ENCODE measurements at regions not wholly inside any gene's neighbourhood (a gene's known extent, or its start where the extent isn't known, plus 50 kb on each side); places are given as distances from the start of the nearest gene placed in this dataset.
"Not testable (repeated sequence)": the region's sequence is repeated elsewhere in the genome, so short reads cannot be mapped to it uniquely, and the experiment has no call there.

GRCh38 chr5:145450286-145450885, 384.8 kb downstream of the PRELID2 start:
- no peak overlapping the region for H3K4me3 ChIP-seq (ENCODE audit: low read depth, low read length)
- TF ChIP-seq CTCF (IDR thresholded peaks at IDR 0.05; ENCODE audit: low read depth, low read length, missing control alignments), result no peak
- in situ Hi-C loops (cut with HindIII; ENCODE audit: low pct_ligation_motif_present, low sequenced_read_pairs), result no loop called here
- H3K27me3 ChIP-seq (replicated peaks), result no peaks in the 10 kb centered on the region
- H3K36me3 ChIP-seq (replicated peaks), result no peaks in the 10 kb centered on the region
- no peak overlapping the region for H3K27ac ChIP-seq
- DNase-seq, result no peak

- TF ChIP-seq CTCF (IDR thresholded peaks at IDR 0.05; ENCODE audit: low read depth, low read length, missing control alignments), result no peak
- H3K36me3 ChIP-seq (replicated peaks), result no peaks in the 10 kb centered on the region
- in situ Hi-C loops (cut with HindIII; ENCODE audit: low pct_ligation_motif_present, low sequenced_read_pairs), result no loop called here
Measured at GRCh38 chr5:145449794-145450193, 385.3 kb downstream of the PRELID2 start.

GRCh38 chr5:145446875-145447274, 388.3 kb downstream of the PRELID2 start:
- H3K27me3 ChIP-seq (replicated peaks); in situ Hi-C loops (cut with HindIII; ENCODE audit: low pct_ligation_motif_present, low sequenced_read_pairs); DNase-seq; H3K36me3 ChIP-seq (replicated peaks); H3K4me3 ChIP-seq (ENCODE audit: low read depth, low read length); H3K27ac ChIP-seq: not testable (repeated sequence)

More at GRCh38 chr5:145449794-145450193, 385.3 kb downstream of the PRELID2 start:
- Histone ChIP-seq H3K27ac (no peak overlapping the region), H3K27me3 (replicated peaks) (no peaks in the 10 kb centered on the region), H3K4me3 (ENCODE audit: low read depth, low read length) (no peak overlapping the region)
- DNase-seq, result no peak

GRCh38 chr5:145446412-145446811, 388.7 kb downstream of the PRELID2 start:
- no peak for DNase-seq
- no peak overlapping the region for H3K27ac ChIP-seq
- H3K27me3 ChIP-seq (replicated peaks), result no peaks in the 10 kb centered on the region
- no peaks in the 10 kb centered on the region for H3K36me3 ChIP-seq (replicated peaks)
- H3K4me3 ChIP-seq (ENCODE audit: low read depth, low read length), result no peak overlapping the region
- in situ Hi-C loops (cut with HindIII; ENCODE audit: low pct_ligation_motif_present, low sequenced_read_pairs), result no loop called here
- TF ChIP-seq CTCF (IDR thresholded peaks at IDR 0.05; ENCODE audit: low read depth, low read length, missing control alignments), result no peak

- H3K27ac ChIP-seq, result no peak overlapping the region
- in situ Hi-C loops (cut with HindIII; ENCODE audit: low pct_ligation_motif_present, low sequenced_read_pairs), result no loop called here
- no peaks in the 10 kb centered on the region for H3K36me3 ChIP-seq (replicated peaks)
- no peaks in the 10 kb centered on the region for H3K27me3 ChIP-seq (replicated peaks)
- no peak for TF ChIP-seq CTCF (IDR thresholded peaks at IDR 0.05; ENCODE audit: low read depth, low read length, missing control alignments)
- DNase-seq, result no peak
- H3K4me3 ChIP-seq (ENCODE audit: low read depth, low read length), result no peak overlapping the region
Measured at GRCh38 chr5:145445027-145445426, 390.1 kb downstream of the PRELID2 start.

DNA sequence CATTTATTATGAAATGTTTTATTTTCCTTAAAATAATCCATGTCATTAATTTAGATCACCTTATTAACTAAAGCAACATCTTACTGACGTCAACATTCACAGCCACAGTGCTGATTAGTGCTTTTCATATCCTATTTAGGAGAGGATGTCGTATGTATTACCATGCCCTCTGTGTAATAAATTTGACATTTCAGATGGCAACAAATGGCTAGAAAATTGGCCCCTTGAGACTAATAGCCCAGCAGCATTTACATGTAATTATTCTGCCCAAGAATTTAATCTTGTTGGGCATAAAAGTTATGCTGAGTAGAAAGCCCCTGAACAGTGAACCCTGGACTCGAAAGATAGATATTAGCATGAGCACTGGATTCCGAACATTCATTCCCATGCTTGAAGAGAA, 391.2 kb downstream of the PRELID2 start:
- TF ChIP-seq CTCF (IDR thresholded peaks at IDR 0.05; ENCODE audit: low read depth, low read length, missing control alignments), result no peak
- Histone ChIP-seq H3K27me3 (replicated peaks) (no peaks in the 10 kb centered on the region), H3K4me3 (ENCODE audit: low read depth, low read length) (no peak overlapping the region), H3K27ac (no peak overlapping the region), H3K36me3 (replicated peaks) (no peaks in the 10 kb centered on the region)
- in situ Hi-C loops (cut with HindIII; ENCODE audit: low pct_ligation_motif_present, low sequenced_read_pairs), result no loop called here
- no peak for DNase-seq
